IMR-90 (cell line): ENCODE measurements at regions not wholly inside any gene's neighbourhood (a gene's known extent, or its start where the extent isn't known, plus 50 kb on each side); places are given as distances from the start of the nearest gene placed in this dataset.
A peak's percentile ranks its signal among the peaks of the same experiment; 100 is the strongest.

ENCODE experiments used
- BHLHE40 ChIP-seq: fragments of 150-350 bp; IDR thresholded peaks from 2 replicates; pipeline ENCODE4 v1.6.1; 2016; ENCODE audit warnings: mild to moderate bottlenecking, low read depth, low read length
- CHD1 ChIP-seq: IDR thresholded peaks from 2 replicates; pipeline ENCODE4 v1.6.1; 2012; ENCODE audit warnings: low read depth, low read length, improper control_type of control experiment
- MXI1 ChIP-seq: IDR thresholded peaks from 2 replicates; pipeline ENCODE4 v1.6.1; 2012; ENCODE audit warnings: low read depth, mild to moderate bottlenecking, low read length, moderate library complexity, borderline replicate concordance
- POLR2A ChIP-seq: IDR thresholded peaks from 2 replicates; pipeline ENCODE4 v1.6.1; 2012; ENCODE audit warnings: mild to moderate bottlenecking, low read depth, low read length
- RAD21 ChIP-seq: IDR thresholded peaks from 2 replicates; pipeline ENCODE4 v1.6.1; 2012; ENCODE audit warnings: low read length, improper control_type of control experiment
- RCOR1 ChIP-seq: IDR thresholded peaks from 2 replicates; pipeline ENCODE4 v1.6.1; 2012; ENCODE audit warnings: mild to moderate bottlenecking, low read length, improper control_type of control experiment; ENCODE audit not compliant: insufficient replicate concordance
- RFX5 ChIP-seq: IDR thresholded peaks from 2 replicates; pipeline ENCODE4 v1.8.0; 2012; ENCODE audit warnings: low read depth, mild to moderate bottlenecking, low read length, moderate library complexity
- TF ChIP-seq, protein P1 (sequence below): conservative IDR thresholded peaks from 2 replicates; pipeline ENCODE4 v1.5.1; 2012; ENCODE audit warnings: mild to moderate bottlenecking, low read depth, low read length, improper control_type of control experiment
- TF ChIP-seq, protein P2 (sequence below): fragments of 150-350 bp; IDR thresholded peaks from 2 replicates; pipeline ENCODE4 v1.6.1; 2016; ENCODE audit warnings: low read depth, mild to moderate bottlenecking, low read length, moderate library complexity, borderline replicate concordance
- TF ChIP-seq, protein P3 (sequence below): fragments of 150-350 bp; IDR thresholded peaks from 2 replicates; pipeline ENCODE4 v1.6.1; 2017; ENCODE audit warnings: mild to moderate bottlenecking, antibody characterized with exemption, low read length, low read depth

DNA sequence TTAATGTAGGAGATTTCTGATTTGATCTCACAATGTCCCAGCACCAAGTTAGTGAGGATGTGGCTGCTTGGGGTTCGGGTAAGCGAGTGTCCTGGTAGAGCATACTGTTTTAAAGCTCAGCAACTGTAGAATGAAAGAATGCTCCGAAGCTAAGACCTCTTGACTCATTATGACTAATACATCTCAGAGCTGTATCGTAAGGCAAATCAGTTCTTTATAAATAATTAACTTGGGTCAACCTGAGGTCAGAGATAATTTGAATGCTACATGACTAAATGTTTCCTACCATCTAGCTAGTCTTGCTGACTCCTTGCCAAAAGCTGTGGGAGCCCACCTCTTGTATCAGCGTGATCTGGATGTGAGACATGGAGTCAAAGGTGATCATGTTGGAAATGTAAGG is 128.8 kb upstream of the PDE7B start:
- TF ChIP-seq POLR2A: peak; percentile 60; the same call in 1 of the 2 replicates
- no peak for TF ChIP-seq MXI1
- TF ChIP-seq, protein P1, sequence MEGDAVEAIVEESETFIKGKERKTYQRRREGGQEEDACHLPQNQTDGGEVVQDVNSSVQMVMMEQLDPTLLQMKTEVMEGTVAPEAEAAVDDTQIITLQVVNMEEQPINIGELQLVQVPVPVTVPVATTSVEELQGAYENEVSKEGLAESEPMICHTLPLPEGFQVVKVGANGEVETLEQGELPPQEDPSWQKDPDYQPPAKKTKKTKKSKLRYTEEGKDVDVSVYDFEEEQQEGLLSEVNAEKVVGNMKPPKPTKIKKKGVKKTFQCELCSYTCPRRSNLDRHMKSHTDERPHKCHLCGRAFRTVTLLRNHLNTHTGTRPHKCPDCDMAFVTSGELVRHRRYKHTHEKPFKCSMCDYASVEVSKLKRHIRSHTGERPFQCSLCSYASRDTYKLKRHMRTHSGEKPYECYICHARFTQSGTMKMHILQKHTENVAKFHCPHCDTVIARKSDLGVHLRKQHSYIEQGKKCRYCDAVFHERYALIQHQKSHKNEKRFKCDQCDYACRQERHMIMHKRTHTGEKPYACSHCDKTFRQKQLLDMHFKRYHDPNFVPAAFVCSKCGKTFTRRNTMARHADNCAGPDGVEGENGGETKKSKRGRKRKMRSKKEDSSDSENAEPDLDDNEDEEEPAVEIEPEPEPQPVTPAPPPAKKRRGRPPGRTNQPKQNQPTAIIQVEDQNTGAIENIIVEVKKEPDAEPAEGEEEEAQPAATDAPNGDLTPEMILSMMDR: no peak
- 0 out of 2 replicates have a peak, but pooled peaks have one; percentile 19 for TF ChIP-seq BHLHE40
- TF ChIP-seq RCOR1: no peak
- TF ChIP-seq, protein P2, sequence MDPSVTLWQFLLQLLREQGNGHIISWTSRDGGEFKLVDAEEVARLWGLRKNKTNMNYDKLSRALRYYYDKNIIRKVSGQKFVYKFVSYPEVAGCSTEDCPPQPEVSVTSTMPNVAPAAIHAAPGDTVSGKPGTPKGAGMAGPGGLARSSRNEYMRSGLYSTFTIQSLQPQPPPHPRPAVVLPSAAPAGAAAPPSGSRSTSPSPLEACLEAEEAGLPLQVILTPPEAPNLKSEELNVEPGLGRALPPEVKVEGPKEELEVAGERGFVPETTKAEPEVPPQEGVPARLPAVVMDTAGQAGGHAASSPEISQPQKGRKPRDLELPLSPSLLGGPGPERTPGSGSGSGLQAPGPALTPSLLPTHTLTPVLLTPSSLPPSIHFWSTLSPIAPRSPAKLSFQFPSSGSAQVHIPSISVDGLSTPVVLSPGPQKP: no peak
- no peak for TF ChIP-seq RFX5
- TF ChIP-seq, protein P3, sequence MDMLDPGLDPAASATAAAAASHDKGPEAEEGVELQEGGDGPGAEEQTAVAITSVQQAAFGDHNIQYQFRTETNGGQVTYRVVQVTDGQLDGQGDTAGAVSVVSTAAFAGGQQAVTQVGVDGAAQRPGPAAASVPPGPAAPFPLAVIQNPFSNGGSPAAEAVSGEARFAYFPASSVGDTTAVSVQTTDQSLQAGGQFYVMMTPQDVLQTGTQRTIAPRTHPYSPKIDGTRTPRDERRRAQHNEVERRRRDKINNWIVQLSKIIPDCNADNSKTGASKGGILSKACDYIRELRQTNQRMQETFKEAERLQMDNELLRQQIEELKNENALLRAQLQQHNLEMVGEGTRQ: no peak
- TF ChIP-seq CHD1: no peak
- TF ChIP-seq RAD21: 0 out of 2 replicates have a peak, but pooled peaks have one; percentile 3
